OCI-M2 (cell line): ENCODE measurements at regions not wholly inside any gene's neighbourhood (a gene's known extent, or its start where the extent isn't known, plus 50 kb on each side); places are given as distances from the start of the nearest gene placed in this dataset.
"Not testable (repeated sequence)": the region's sequence is repeated elsewhere in the genome, so short reads cannot be mapped to it uniquely, and the experiment has no call there.

ENCODE experiments used
- DNase-seq: peaks from one replicate; lab custom pipeline; 2025; ENCODE audit not compliant: unreplicated experiment; lab: John Stamatoyannopoulos, UW

GRCh38 chr21:22363504-22363903, 1365.3 kb downstream of the NCAM2 start:
- DNase-seq: no peak

- no peak for DNase-seq
Observed at GRCh38 chr21:22364163-22364562, 1366.0 kb downstream of the NCAM2 start.

- no peak for DNase-seq
Observed at GRCh38 chr21:22374218-22374969, 1376.2 kb downstream of the NCAM2 start.

GRCh38 chr21:22377795-22378194, 1379.6 kb downstream of the NCAM2 start:
- not testable (repeated sequence) for DNase-seq

GRCh38 chr21:22393324-22393723, 1395.1 kb downstream of the NCAM2 start:
- no peak for DNase-seq

- DNase-seq: no peak
Observed at GRCh38 chr21:22395965-22396364, 1397.8 kb downstream of the NCAM2 start.

- no peak for DNase-seq
Observed at GRCh38 chr21:22399681-22400514, 1401.7 kb downstream of the NCAM2 start.

- DNase-seq: no peak
Observed at GRCh38 chr21:22409571-22409970, 1411.4 kb downstream of the NCAM2 start.

GRCh38 chr21:22416555-22416954, 1418.3 kb downstream of the NCAM2 start:
- no peak for DNase-seq

GRCh38 chr21:22421416-22422180, 1423.4 kb downstream of the NCAM2 start:
- DNase-seq: peak; percentile 39

GRCh38 chr21:22438428-22439086, 1440.3 kb downstream of the NCAM2 start:
- no peak for DNase-seq

GRCh38 chr21:22444990-22445389, 1446.8 kb downstream of the NCAM2 start:
- DNase-seq: no peak

- DNase-seq: no peak
Observed at GRCh38 chr21:22450507-22450906, 1452.3 kb downstream of the NCAM2 start.

- DNase-seq: no peak
Observed at GRCh38 chr21:22456241-22456640, 1458.0 kb downstream of the NCAM2 start.

GRCh38 chr21:22468893-22469292, 1470.7 kb downstream of the NCAM2 start:
- no peak for DNase-seq

- no peak for DNase-seq
Observed at GRCh38 chr21:22474403-22474802, 1476.2 kb downstream of the NCAM2 start.

- DNase-seq: no peak
Observed at GRCh38 chr21:22476214-22476613, 1478.0 kb downstream of the NCAM2 start.

GRCh38 chr21:22476726-22477646, 1478.8 kb downstream of the NCAM2 start:
- DNase-seq: no peak

- DNase-seq: no peak
Observed at GRCh38 chr21:22490049-22490448, 1491.8 kb downstream of the NCAM2 start.

- DNase-seq: no peak
Observed at GRCh38 chr21:22516230-22516629, 1518.0 kb downstream of the NCAM2 start.
